ENCODE measurements at regions not wholly inside any gene's neighbourhood (a gene's known extent, or its start where the extent isn't known, plus 50 kb on each side); places are given as distances from the start of the nearest gene placed in this dataset.

DNA sequence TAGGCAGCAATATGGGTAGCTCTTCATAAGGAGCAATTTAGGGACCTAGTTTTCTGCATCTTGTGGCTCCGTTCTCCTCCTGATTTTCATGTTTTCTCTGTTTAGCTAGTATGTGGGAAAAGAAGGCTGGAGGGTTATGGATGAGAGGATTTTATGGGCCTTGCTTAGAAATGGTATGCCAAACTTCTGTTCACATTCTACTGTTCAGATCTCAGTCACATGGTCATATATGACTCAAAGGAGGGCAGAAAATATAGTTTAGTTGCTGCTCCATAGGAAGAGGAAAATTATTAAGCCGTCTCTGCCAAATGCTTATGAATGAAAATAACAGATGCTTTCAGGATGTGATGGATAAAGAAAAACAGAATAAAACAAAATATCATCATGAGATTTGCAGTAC lies 361.8 kb upstream of the CWC22 start:
- DNase-seq (ENCODE audit: insufficient read length, low spot score) (no peak), FAIRE-seq (no peak)
- no peak for TF ChIP-seq POLR2AphosphoS5 (IDR thresholded peaks at IDR 0.05; ENCODE audit: low read depth, low read length)
- no peak for TF ChIP-seq SPI1 (IDR thresholded peaks at IDR 0.05; ENCODE audit: low read depth, low read length)
- no peak for TF ChIP-seq TAF1 (IDR thresholded peaks at IDR 0.05; ENCODE audit: low read depth, low read length)
- no peak for TF ChIP-seq POLR2A (IDR thresholded peaks at IDR 0.05; ENCODE audit: low read depth, low read length)
- no peak for TF ChIP-seq POU2F2 (IDR thresholded peaks at IDR 0.05; ENCODE audit: low read depth, low read length)
- no peak for TF ChIP-seq PAX5 (IDR thresholded peaks at IDR 0.05; ENCODE audit: insufficient read depth, low read length, severe bottlenecking)

DNA sequence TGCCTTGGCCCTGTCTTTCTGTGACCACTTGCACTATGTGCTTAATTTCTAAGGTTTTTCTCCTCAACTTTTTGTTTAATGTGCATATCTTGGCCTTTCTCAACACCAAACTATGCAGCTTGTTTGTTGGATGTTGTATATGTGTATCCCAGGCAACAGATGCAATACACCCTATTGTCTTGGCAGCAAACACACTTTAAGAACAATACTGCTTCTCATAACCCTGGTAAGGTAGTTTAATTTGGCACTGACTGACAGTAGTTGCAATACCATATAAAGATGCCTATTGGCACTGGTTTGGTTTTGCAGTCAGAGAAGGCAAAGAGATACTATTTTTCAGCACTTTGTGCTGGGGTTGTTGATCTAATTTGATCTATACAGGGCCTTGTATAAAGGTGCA lies 360.7 kb upstream of the CWC22 start:
- DNase-seq (ENCODE audit: insufficient read length, low spot score) (no peak), FAIRE-seq (no peak)
- TF ChIP-seq POU2F2 (IDR thresholded peaks at IDR 0.05; ENCODE audit: low read depth, low read length) (no peak), PAX5 (IDR thresholded peaks at IDR 0.05; ENCODE audit: insufficient read depth, low read length, severe bottlenecking) (no peak), POLR2AphosphoS5 (IDR thresholded peaks at IDR 0.05; ENCODE audit: low read depth, low read length) (no peak), SPI1 (IDR thresholded peaks at IDR 0.05; ENCODE audit: low read depth, low read length) (no peak), POLR2A (IDR thresholded peaks at IDR 0.05; ENCODE audit: low read depth, low read length) (no peak), TAF1 (IDR thresholded peaks at IDR 0.05; ENCODE audit: low read depth, low read length) (no peak)

DNA sequence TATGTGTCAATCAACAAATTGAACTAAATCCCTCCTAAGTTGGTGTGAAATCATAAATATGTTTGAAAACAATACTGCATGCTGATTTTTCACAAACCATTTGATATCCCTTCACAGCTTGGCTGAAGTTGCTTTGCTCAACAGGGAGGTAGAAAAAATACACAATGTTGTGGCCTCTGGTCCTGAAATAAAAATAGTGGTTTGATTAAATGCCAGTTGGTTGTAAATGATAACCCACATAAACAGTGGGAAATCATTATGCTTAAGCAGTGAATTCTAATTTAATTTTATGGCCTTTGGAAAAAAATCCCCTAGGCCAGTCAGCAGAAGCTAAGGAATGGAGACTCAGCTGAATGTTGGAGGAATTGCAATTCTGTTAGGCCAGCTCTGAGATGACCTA lies 359.4 kb upstream of the CWC22 start:
- no peak for FAIRE-seq
- TF ChIP-seq POU2F2 (IDR thresholded peaks at IDR 0.05; ENCODE audit: low read depth, low read length) (no peak), PAX5 (IDR thresholded peaks at IDR 0.05; ENCODE audit: insufficient read depth, low read length, severe bottlenecking) (no peak), POLR2A (IDR thresholded peaks at IDR 0.05; ENCODE audit: low read depth, low read length) (no peak), TAF1 (IDR thresholded peaks at IDR 0.05; ENCODE audit: low read depth, low read length) (no peak), POLR2AphosphoS5 (IDR thresholded peaks at IDR 0.05; ENCODE audit: low read depth, low read length) (no peak), SPI1 (IDR thresholded peaks at IDR 0.05; ENCODE audit: low read depth, low read length) (no peak)
- DNase-seq (ENCODE audit: insufficient read length, low spot score): no peak

GRCh38 chr2:180364719-180365118 lies 357.6 kb upstream of the CWC22 start:
- FAIRE-seq (no peak), DNase-seq (ENCODE audit: insufficient read length, low spot score) (no peak)
- no peak for TF ChIP-seq POU2F2 (IDR thresholded peaks at IDR 0.05; ENCODE audit: low read depth, low read length)
- no peak for TF ChIP-seq SPI1 (IDR thresholded peaks at IDR 0.05; ENCODE audit: low read depth, low read length)

DNA sequence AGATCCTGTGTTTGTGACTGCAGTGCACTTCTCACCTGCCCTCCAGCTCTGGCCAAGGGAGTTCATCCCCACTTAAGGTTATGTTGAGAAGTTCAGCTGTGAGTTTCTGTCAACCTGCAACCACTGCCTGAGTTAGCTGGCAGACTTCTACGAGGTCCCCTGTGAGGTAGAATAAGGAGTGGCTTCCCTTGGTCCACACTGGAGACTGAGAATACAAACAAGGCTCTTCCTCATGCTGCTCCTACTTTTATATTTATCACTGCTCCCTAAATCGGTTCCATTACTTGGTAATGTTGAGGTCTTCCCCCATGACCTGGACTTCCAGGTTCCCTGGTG lies 353.2 kb upstream of the CWC22 start:
- FAIRE-seq (no peak), DNase-seq (ENCODE audit: insufficient read length, low spot score) (no peak)
- no peak for TF ChIP-seq SPI1 (IDR thresholded peaks at IDR 0.05; ENCODE audit: low read depth, low read length)
- no peak for TF ChIP-seq POU2F2 (IDR thresholded peaks at IDR 0.05; ENCODE audit: low read depth, low read length)
- no peak for TF ChIP-seq POLR2A (IDR thresholded peaks at IDR 0.05; ENCODE audit: low read depth, low read length)
- TF ChIP-seq PAX5 (IDR thresholded peaks at IDR 0.05; ENCODE audit: insufficient read depth, low read length, severe bottlenecking): no peak
- no peak for TF ChIP-seq POLR2AphosphoS5 (IDR thresholded peaks at IDR 0.05; ENCODE audit: low read depth, low read length)
- no peak for TF ChIP-seq TAF1 (IDR thresholded peaks at IDR 0.05; ENCODE audit: low read depth, low read length)

DNA sequence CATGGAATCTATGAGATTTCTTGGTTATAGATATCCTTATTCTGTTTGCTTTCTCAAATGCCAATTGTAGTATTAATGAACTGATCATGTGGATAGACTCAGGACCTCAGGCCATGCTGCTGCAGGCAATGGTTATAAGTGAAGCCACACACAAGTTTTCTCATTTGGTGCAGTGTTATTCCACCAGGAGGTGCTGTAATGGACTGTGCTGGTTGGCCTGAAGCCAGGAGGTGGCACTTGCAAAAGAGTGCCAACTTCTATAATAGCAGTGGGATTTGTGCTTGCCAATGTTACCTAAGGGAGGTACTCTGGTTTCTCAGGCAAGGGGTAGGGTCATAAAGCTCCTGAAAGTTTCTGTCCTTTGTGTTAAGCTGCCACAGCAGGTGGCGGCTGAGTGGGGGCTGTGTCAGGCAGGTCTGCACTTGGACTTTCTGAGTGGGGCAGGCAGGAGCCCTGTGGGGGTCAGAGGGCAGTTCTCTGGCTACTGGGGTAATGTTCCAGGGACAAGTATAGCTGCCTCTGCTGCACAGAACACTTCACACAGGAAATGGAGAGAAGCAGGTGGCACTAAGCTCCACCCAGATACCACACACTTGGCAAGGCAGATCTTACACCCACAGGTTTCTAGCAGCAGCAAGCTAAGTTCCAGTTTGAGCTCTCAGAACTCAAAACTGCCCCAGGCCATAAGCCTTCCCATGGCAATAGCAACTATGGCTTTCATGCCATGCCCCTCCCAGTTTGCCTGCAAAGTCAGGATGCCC lies 352.6 kb upstream of the CWC22 start:
- FAIRE-seq: peak; percentile 92
- no peak for DNase-seq (ENCODE audit: insufficient read length, low spot score)
- TF ChIP-seq POU2F2 (IDR thresholded peaks at IDR 0.05; ENCODE audit: low read depth, low read length) (no peak), TAF1 (IDR thresholded peaks at IDR 0.05; ENCODE audit: low read depth, low read length) (no peak), POLR2AphosphoS5 (IDR thresholded peaks at IDR 0.05; ENCODE audit: low read depth, low read length) (no peak), POLR2A (IDR thresholded peaks at IDR 0.05; ENCODE audit: low read depth, low read length) (no peak), SPI1 (IDR thresholded peaks at IDR 0.05; ENCODE audit: low read depth, low read length) (no peak), PAX5 (IDR thresholded peaks at IDR 0.05; ENCODE audit: insufficient read depth, low read length, severe bottlenecking) (no peak)

DNA sequence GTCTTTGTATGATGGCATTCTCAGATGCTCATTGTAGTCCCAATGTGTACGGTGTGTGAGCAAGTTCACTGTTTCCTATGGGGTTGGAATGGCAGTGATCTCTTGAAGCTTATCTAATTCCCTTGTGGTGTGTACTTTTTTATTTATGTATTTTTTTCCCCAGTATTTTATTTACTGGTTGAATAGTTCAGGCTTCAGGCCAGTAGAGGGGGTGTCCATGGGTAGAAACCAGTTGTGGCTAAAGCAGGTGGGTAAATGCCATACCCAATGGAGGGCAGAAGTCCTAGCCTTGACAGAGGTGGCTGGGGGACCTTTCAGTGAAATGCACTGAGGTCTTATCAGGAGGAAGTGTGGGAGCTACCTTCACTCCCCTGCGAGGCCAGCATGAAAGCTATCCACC lies 351.4 kb upstream of the CWC22 start:
- DNase-seq (ENCODE audit: insufficient read length, low spot score) (no peak), FAIRE-seq (peak; percentile 45)
- TF ChIP-seq SPI1 (IDR thresholded peaks at IDR 0.05; ENCODE audit: low read depth, low read length): no peak
- TF ChIP-seq POLR2AphosphoS5 (IDR thresholded peaks at IDR 0.05; ENCODE audit: low read depth, low read length): no peak
- TF ChIP-seq PAX5 (IDR thresholded peaks at IDR 0.05; ENCODE audit: insufficient read depth, low read length, severe bottlenecking): no peak
- no peak for TF ChIP-seq POU2F2 (IDR thresholded peaks at IDR 0.05; ENCODE audit: low read depth, low read length)
- TF ChIP-seq POLR2A (IDR thresholded peaks at IDR 0.05; ENCODE audit: low read depth, low read length): no peak
- no peak for TF ChIP-seq TAF1 (IDR thresholded peaks at IDR 0.05; ENCODE audit: low read depth, low read length)

GRCh38 chr2:180356676-180357075 lies 349.6 kb upstream of the CWC22 start:
- FAIRE-seq: no peak
- TF ChIP-seq POLR2AphosphoS5 (IDR thresholded peaks at IDR 0.05; ENCODE audit: low read depth, low read length) (no peak), POU2F2 (IDR thresholded peaks at IDR 0.05; ENCODE audit: low read depth, low read length) (no peak), SPI1 (IDR thresholded peaks at IDR 0.05; ENCODE audit: low read depth, low read length) (no peak), PAX5 (IDR thresholded peaks at IDR 0.05; ENCODE audit: insufficient read depth, low read length, severe bottlenecking) (no peak)
- no peak for DNase-seq (ENCODE audit: insufficient read length, low spot score)

DNA sequence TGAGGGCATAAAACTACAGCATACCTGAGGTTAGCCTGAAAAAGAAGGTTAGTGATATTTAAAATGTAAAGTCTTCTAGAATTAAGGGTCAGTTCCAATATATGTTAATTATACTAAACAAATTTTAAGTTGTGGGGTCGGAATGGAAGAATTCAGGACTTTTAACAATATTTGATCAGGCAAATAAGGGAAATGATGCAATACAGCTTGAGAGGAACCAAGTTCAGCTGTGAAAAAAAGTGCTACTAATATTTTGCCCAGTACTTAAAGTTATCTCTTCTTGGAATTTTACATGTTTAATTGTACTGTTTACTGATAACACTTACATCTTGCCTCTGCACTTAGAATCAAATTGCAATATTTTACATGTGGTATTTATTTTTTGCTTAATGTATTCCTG lies 345.5 kb upstream of the CWC22 start:
- DNase-seq (ENCODE audit: insufficient read length, low spot score) (no peak), FAIRE-seq (no peak)
- no peak for TF ChIP-seq POLR2A (IDR thresholded peaks at IDR 0.05; ENCODE audit: low read depth, low read length)
- TF ChIP-seq TAF1 (IDR thresholded peaks at IDR 0.05; ENCODE audit: low read depth, low read length): no peak
- no peak for TF ChIP-seq PAX5 (IDR thresholded peaks at IDR 0.05; ENCODE audit: insufficient read depth, low read length, severe bottlenecking)
- TF ChIP-seq POLR2AphosphoS5 (IDR thresholded peaks at IDR 0.05; ENCODE audit: low read depth, low read length): no peak
- TF ChIP-seq SPI1 (IDR thresholded peaks at IDR 0.05; ENCODE audit: low read depth, low read length): no peak
- TF ChIP-seq POU2F2 (IDR thresholded peaks at IDR 0.05; ENCODE audit: low read depth, low read length): no peak

- TF ChIP-seq POU2F2 (IDR thresholded peaks at IDR 0.05; ENCODE audit: low read depth, low read length): no peak
- TF ChIP-seq TAF1 (IDR thresholded peaks at IDR 0.05; ENCODE audit: low read depth, low read length): no peak
- TF ChIP-seq POLR2A (IDR thresholded peaks at IDR 0.05; ENCODE audit: low read depth, low read length): no peak
- TF ChIP-seq POLR2AphosphoS5 (IDR thresholded peaks at IDR 0.05; ENCODE audit: low read depth, low read length): no peak
- no peak for TF ChIP-seq PAX5 (IDR thresholded peaks at IDR 0.05; ENCODE audit: insufficient read depth, low read length, severe bottlenecking)
- no peak for TF ChIP-seq SPI1 (IDR thresholded peaks at IDR 0.05; ENCODE audit: low read depth, low read length)
- DNase-seq (ENCODE audit: insufficient read length, low spot score): no peak
- no peak for FAIRE-seq
Measured at GRCh38 chr2:180349809-180350208, 342.7 kb upstream of the CWC22 start.
